ENCODE measurements at regions not wholly inside any gene's neighbourhood (a gene's known extent, or its start where the extent isn't known, plus 50 kb on each side); places are given as distances from the start of the nearest gene placed in this dataset.

GRCh38 chr16:52320930-52321439, 226.0 kb downstream of the TOX3 start:
- TF ChIP-seq, protein P1, sequence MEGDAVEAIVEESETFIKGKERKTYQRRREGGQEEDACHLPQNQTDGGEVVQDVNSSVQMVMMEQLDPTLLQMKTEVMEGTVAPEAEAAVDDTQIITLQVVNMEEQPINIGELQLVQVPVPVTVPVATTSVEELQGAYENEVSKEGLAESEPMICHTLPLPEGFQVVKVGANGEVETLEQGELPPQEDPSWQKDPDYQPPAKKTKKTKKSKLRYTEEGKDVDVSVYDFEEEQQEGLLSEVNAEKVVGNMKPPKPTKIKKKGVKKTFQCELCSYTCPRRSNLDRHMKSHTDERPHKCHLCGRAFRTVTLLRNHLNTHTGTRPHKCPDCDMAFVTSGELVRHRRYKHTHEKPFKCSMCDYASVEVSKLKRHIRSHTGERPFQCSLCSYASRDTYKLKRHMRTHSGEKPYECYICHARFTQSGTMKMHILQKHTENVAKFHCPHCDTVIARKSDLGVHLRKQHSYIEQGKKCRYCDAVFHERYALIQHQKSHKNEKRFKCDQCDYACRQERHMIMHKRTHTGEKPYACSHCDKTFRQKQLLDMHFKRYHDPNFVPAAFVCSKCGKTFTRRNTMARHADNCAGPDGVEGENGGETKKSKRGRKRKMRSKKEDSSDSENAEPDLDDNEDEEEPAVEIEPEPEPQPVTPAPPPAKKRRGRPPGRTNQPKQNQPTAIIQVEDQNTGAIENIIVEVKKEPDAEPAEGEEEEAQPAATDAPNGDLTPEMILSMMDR (conservative IDR thresholded peaks at IDR 0.05) = no peak
- TF ChIP-seq EZH2 (IDR thresholded peaks at IDR 0.05; ENCODE audit: low read depth) = no peak
